Activated CD8-positive, alpha-beta T cell treated with anti-CD3 and anti-CD28 coated beads, Interleukin-2, amount 10 ng/mL, durations not matched to agents 7 days and 5 days (primary cell): ENCODE measurements at regions not wholly inside any gene's neighbourhood (a gene's known extent, or its start where the extent isn't known, plus 50 kb on each side); places are given as distances from the start of the nearest gene placed in this dataset.
"Not testable (repeated sequence)": the region's sequence is repeated elsewhere in the genome, so short reads cannot be mapped to it uniquely, and the experiment has no call there.

Source experiments
- ATAC-seq: fragments of 150-1000 bp; cut with Tn5 transposase; one replicate; pipeline ENCODE4 v1.10.0; 2021; ENCODE audit warnings: moderate library complexity
- CTCF ChIA-PET: fragments of 350-600 bp; sonication (Branson Sonifier 250); formaldehyde crosslinking; loops from one replicate; lab custom pipeline; 2021; ENCODE audit warnings: antibody characterized with exemption; lab: Charles Lee
- POLR2A ChIA-PET: fragments of 350-600 bp; sonication (Branson Sonifier 250); formaldehyde crosslinking; loops from one replicate; lab custom pipeline; 2021; ENCODE audit warnings: antibody characterized with exemption; lab: Charles Lee
- DNase-seq: peaks from one replicate; pipeline ENCODE4 v3.0.0-alpha.2; 2020
- H3K27ac Mint-ChIP-seq: one replicate; pipeline ENCODE4 v1.8.0; 2021; ENCODE audit warnings: mild to moderate bottlenecking, mixed read lengths
- H3K27me3 Mint-ChIP-seq: one replicate; pipeline ENCODE4 v1.8.0; 2021; ENCODE audit warnings: low read depth, mixed read lengths
- H3K36me3 Mint-ChIP-seq: one replicate; pipeline ENCODE4 v1.8.0; 2021; ENCODE audit warnings: low read depth, mixed read lengths
- H3K4me1 Mint-ChIP-seq: one replicate; pipeline ENCODE4 v1.8.0; 2021; ENCODE audit warnings: low read depth, mixed read lengths
- H3K4me3 Mint-ChIP-seq: one replicate; pipeline ENCODE4 v1.8.0; 2021; ENCODE audit warnings: mild to moderate bottlenecking, mixed read lengths
- H3K9me3 Mint-ChIP-seq: one replicate; pipeline ENCODE4 v1.8.0; 2022; ENCODE audit warnings: mixed read lengths; ENCODE audit not compliant: insufficient read depth

DNA sequence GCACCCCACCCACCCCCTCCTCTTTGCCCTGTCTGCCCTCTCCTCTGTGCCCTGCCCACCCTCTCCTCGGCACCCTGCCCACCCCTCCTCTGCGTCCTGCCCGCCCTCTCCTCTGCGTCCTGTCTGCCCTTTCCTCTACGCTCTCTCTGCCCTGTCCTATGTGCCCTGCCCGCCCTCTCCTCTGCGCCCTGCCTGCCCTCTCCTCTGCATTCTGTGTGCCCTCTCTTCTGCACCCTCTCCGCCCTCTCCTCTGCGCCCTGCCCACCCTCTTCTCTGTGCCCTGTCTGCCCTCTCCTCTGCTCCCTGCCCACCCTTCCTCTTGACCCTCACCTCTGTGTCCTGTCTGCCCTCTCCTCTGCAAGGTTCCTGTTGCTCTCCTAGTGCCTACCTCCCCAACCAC is 233.6 kb downstream of the SMAD2 start:
- H3K9me3 Mint-ChIP-seq, result no peaks in the 10 kb centered on the region
- POLR2A ChIA-PET, result no interaction called here
- no peak overlapping the region for H3K4me3 Mint-ChIP-seq
- H3K27me3 Mint-ChIP-seq, result peaks cover 15% of the 10 kb centered on the region
- CTCF ChIA-PET, result no interaction called here
- ATAC-seq (no peak), DNase-seq (no peak)
- no peaks in the 10 kb centered on the region for H3K4me1 Mint-ChIP-seq
- H3K36me3 Mint-ChIP-seq, result no peaks in the 10 kb centered on the region
- no peak overlapping the region for H3K27ac Mint-ChIP-seq

DNA sequence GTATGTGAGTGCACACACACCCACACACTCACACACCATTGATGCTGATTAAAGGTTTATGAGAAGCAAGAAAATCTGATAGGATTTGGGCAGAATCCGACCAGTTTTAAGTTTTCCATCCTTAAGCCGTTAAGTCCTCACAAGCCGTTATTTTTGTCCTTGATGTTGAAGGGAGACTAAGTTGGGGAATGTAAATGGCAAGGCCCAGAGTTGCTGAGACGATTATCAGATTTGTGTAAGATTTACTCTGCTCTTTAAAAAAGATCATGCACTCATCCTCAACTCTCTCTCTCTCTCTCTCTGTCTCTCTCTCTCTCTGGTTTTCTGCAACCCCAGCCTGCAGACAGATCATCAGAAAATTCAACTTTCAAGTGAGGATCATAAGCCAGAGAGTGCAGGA is 238.8 kb downstream of the SMAD2 start:
- no peaks in the 10 kb centered on the region for H3K4me1 Mint-ChIP-seq
- H3K4me3 Mint-ChIP-seq, result no peak overlapping the region
- no peaks in the 10 kb centered on the region for H3K36me3 Mint-ChIP-seq
- no peak for ATAC-seq
- DNase-seq, result no peak
- POLR2A ChIA-PET, result no interaction called here
- no peak overlapping the region for H3K27ac Mint-ChIP-seq
- H3K9me3 Mint-ChIP-seq, result no peaks in the 10 kb centered on the region
- CTCF ChIA-PET, result no interaction called here
- H3K27me3 Mint-ChIP-seq, result peaks cover 15% of the 10 kb centered on the region

DNA sequence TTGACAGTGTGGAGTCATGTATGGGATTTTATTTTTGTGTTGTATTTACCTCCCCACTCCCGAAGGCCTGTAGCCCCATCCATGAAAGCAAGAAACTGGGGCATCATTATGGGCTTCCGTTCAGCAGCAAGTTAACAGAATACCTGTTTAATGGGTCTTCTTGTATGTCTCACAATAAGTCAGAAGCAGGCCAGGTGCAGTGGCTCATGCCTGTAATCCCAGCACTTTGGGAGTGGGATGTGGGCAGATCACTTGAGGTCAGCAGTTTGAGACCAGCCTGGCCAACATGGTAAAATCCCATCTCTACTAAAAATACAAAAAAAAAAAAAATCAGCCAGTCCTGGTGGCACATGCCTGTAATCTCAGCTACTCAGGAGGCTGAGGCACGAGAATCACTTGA is 239.7 kb downstream of the SMAD2 start:
- H3K4me3 Mint-ChIP-seq, POLR2A ChIA-PET, CTCF ChIA-PET, ATAC-seq, H3K9me3 Mint-ChIP-seq, H3K36me3 Mint-ChIP-seq, H3K27ac Mint-ChIP-seq, H3K4me1 Mint-ChIP-seq, H3K27me3 Mint-ChIP-seq, DNase-seq: not testable (repeated sequence)

DNA sequence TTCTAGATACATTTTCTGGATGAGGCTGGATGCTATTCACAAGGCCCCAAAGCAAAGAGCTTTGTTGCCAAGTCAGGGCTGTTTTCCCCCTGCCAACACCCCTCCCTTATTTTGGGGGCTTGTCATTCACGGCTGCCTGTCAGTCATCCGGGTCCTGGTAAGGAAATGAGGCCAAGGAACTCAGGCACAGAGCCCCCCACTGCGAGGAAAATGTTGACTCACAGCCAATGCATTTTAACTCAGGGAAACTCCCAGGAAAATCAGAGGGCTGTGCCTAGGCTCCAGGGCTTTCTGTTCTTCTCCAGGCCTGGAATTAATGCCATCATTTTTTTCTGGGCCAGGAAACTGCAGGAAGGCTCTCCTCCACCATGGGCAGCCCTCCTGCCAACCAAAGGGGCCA is 241.1 kb downstream of the SMAD2 start:
- no peaks in the 10 kb centered on the region for H3K9me3 Mint-ChIP-seq
- ATAC-seq (no peak), DNase-seq (no peak)
- peaks cover 6% of the 10 kb centered on the region for H3K27me3 Mint-ChIP-seq
- H3K4me3 Mint-ChIP-seq, result no peak overlapping the region
- no peaks in the 10 kb centered on the region for H3K4me1 Mint-ChIP-seq
- no peak overlapping the region for H3K27ac Mint-ChIP-seq
- ChIA-PET CTCF (no interaction called here), POLR2A (no interaction called here)
- no peaks in the 10 kb centered on the region for H3K36me3 Mint-ChIP-seq

DNA sequence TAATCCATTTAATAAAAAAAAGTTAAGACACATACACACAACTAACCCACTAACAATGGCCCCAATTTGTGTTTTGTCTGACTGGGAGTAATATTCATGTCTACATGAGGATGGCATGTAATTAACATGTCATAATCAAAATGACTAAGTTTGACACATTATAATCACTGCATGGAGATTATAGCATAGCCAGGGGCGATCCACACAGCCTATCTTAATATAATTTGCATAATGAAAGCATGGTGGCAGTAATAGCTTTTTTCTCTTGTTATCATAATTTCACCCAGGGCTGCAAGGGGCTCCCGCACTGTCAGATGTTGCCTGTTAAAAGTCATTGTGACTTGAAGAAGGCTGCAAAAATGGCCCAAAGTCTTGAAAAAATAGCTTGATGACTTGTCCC is 243.7 kb downstream of the SMAD2 start:
- Mint-ChIP-seq H3K27ac (no peak overlapping the region), H3K27me3 (no peaks in the 10 kb centered on the region), H3K36me3 (no peaks in the 10 kb centered on the region), H3K4me3 (no peak overlapping the region), H3K9me3 (no peaks in the 10 kb centered on the region), H3K4me1 (no peaks in the 10 kb centered on the region)
- ATAC-seq, result no peak
- no peak for DNase-seq
- ChIA-PET POLR2A (no interaction called here), CTCF (no interaction called here)

DNA sequence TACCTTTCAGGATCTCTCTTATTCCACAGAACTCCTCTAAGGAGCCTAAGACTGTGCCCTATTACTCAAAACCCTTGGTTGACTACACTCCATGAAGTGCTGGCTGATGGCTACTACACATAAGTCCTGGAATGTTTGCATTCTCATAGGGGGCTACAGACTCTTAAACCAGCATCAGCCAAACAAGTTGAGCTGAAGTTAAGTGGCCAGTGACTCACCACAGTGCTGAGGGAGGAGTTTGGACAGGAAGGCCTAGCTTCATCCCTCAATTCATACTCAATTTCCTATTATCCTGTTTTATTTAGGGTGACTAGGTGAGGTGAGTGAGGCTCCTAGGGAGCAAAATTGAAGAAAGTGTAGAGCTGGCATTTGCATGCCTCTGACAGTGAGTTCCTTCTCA is 246.7 kb downstream of the SMAD2 start:
- Mint-ChIP-seq H3K27me3 (no peaks in the 10 kb centered on the region), H3K27ac (no peak overlapping the region), H3K4me3 (no peak overlapping the region), H3K4me1 (no peaks in the 10 kb centered on the region), H3K9me3 (no peaks in the 10 kb centered on the region), H3K36me3 (no peaks in the 10 kb centered on the region)
- ChIA-PET CTCF (no interaction called here), POLR2A (no interaction called here)
- ATAC-seq (no peak), DNase-seq (no peak)

DNA sequence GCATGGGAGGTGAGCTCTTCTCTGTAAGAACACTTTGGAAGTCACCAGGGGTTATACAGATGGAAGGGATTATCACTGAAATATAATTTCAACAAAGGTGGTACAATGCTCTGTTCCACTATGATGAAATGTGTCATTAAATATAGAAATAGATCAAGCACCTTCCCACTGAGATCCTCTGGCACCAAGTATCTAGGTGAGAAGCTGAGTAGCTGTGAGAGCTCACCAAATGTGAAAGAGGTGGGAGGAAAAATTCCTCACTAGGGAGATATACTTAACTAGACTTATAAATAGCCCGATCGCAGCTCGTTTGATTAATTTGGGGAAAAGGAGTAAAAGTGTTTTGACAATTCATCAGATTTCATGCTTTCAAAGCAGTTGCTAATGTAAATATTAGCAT is 247.6 kb downstream of the SMAD2 start:
- ATAC-seq (no peak), DNase-seq (no peak)
- Mint-ChIP-seq H3K4me1 (no peaks in the 10 kb centered on the region), H3K36me3 (no peaks in the 10 kb centered on the region), H3K27ac (no peak overlapping the region), H3K27me3 (no peaks in the 10 kb centered on the region), H3K4me3 (no peak overlapping the region), H3K9me3 (no peaks in the 10 kb centered on the region)
- ChIA-PET CTCF (interaction anchor here (1.4 kb wide), 1 partner anchor 66 kb away, joined by 3 read pairs; no protein-coding TSS in a partner anchor), POLR2A (no interaction called here)

DNA sequence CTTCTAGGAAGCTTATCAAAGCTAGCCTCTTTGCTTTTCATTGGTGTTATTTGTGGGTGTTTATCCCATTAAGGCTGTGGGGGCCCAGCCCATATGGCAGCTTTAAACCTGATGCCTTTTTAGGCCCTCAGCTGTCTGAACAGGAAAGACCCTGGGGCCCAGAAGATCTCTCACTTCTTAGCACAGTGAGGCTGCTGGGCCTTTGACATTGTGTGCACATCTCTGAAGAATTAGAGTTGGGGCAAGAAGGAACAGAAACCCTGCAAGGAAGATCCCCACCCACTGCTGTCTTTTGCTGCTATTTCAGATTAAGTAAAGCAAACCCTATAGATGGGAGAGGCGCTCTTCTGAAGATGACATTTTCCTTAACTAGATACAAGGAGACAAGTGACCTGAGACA is 250.0 kb downstream of the SMAD2 start:
- POLR2A ChIA-PET, result no interaction called here
- Mint-ChIP-seq H3K36me3 (no peaks in the 10 kb centered on the region), H3K27ac (no peak overlapping the region), H3K27me3 (no peaks in the 10 kb centered on the region), H3K4me3 (no peak overlapping the region), H3K4me1 (no peaks in the 10 kb centered on the region), H3K9me3 (no peaks in the 10 kb centered on the region)
- DNase-seq (no peak), ATAC-seq (no peak)
- CTCF ChIA-PET, result no interaction called here

DNA sequence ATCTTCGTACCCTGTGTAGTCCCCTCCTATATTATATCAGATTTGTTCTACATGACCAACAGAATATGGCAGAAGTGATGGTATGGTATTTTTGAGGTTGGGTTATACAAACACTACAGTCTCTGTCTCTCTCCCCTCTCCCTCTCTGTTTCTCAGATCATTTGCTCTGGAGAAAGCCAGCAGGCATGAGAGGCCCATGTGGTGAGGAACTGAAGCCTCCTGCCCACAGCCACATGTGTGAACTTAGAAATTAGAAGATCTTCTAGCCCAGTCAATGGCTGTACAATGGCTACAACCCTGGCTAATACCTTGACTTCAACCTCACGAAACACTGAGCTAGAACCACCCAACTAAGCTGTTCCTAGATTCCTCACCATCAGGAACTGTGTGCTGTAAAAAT is 250.6 kb downstream of the SMAD2 start:
- Mint-ChIP-seq H3K4me3 (no peak overlapping the region), H3K27me3 (no peaks in the 10 kb centered on the region), H3K4me1 (no peaks in the 10 kb centered on the region), H3K27ac (no peak overlapping the region), H3K9me3 (no peaks in the 10 kb centered on the region), H3K36me3 (no peaks in the 10 kb centered on the region)
- ChIA-PET CTCF (no interaction called here), POLR2A (no interaction called here)
- ATAC-seq (no peak), DNase-seq (no peak)

DNA sequence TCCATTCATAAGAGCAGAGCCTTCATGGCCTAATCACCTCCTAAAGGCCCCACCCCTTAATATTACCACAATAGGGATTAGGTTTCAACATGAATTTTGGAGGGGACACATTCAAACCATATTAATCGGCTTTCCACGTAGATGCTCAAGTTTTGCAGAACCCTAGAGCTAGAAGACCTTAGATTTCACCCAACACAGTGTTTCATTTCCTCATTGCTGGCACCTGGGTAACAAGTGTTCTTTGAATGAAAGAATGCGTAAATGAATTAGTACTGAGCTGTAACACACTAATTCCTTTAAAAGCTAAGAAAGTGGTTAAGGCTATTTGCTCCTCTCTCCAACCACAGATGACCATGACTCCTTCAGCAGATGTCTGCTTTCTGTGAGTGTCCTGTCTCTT is 252.5 kb downstream of the SMAD2 start:
- Mint-ChIP-seq H3K27ac (no peak overlapping the region), H3K27me3 (no peaks in the 10 kb centered on the region), H3K4me1 (no peaks in the 10 kb centered on the region), H3K9me3 (no peaks in the 10 kb centered on the region), H3K4me3 (no peak overlapping the region), H3K36me3 (no peaks in the 10 kb centered on the region)
- ChIA-PET POLR2A (no interaction called here), CTCF (no interaction called here)
- no peak for DNase-seq
- no peak for ATAC-seq

DNA sequence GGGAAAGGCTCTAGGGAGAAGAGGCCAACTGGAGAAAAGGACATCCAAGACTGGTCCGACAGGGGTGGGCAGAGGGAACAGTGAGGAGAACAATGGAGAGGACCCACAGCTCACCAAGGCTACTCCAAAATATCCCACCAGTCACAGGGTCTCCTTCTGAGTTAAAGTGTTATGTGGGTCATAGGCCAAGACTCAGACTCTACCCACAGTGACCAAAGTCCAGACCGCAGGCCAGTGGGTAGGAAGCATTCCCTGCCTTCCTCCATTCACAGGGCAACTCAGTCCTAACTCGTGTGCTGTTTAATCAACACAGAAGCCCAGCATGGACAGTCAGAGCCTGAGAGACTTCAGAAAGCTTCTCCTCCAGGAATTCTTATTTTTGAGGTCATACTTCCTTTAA is 260.6 kb downstream of the SMAD2 start:
- DNase-seq (no peak), ATAC-seq (no peak)
- H3K9me3 Mint-ChIP-seq, result no peaks in the 10 kb centered on the region
- no peak overlapping the region for H3K27ac Mint-ChIP-seq
- H3K36me3 Mint-ChIP-seq, result no peaks in the 10 kb centered on the region
- H3K4me3 Mint-ChIP-seq, result no peak overlapping the region
- H3K27me3 Mint-ChIP-seq, result peaks cover 8% of the 10 kb centered on the region
- ChIA-PET POLR2A (no interaction called here), CTCF (no interaction called here)
- no peaks in the 10 kb centered on the region for H3K4me1 Mint-ChIP-seq

DNA sequence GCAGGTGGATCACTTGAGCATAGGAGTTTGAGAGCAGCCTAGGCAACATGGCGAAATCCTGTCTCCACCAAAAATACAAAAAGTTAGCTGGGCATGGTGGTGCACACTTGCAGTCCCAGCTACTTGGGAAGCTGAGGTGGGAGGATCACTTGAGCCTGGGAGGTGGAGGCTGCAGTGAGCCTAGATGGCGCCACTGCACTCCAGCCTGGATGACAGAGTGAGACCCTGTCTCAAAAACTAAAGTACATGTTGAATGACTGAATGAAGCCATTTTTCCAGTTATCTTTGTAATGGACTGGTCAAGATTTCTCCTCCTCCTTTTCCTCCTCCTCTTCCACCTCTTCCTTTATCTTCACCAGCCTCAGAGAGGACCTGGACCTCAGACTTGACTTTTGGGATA is 272.0 kb downstream of the SMAD2 start:
- POLR2A ChIA-PET, result no interaction called here

DNA sequence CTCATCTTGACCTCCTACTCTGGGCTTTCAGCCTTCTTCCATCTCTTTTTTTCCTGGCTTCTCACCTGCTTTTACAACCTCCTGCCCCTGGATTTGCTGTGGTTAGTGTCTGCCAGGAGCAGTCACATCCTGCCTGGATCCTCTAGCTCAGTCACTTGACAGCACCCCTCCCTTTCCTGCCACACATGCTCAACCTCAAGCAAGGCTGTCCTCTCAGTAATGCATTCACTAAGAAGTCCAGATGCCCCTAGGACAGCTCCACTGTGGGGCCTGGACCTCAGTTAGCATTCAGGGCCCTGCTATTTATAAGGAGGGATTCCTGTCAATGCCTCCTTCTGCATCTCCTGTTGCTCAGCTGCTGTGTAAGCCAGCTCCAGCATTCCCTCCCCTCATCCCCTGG is 275.5 kb downstream of the SMAD2 start:
- Mint-ChIP-seq H3K27me3 (no peaks in the 10 kb centered on the region), H3K4me1 (no peaks in the 10 kb centered on the region), H3K27ac (no peak overlapping the region), H3K4me3 (no peak overlapping the region), H3K9me3 (peaks cover 4% of the 10 kb centered on the region), H3K36me3 (no peaks in the 10 kb centered on the region)
- CTCF ChIA-PET, result no interaction called here
- DNase-seq (no peak), ATAC-seq (no peak)
- POLR2A ChIA-PET, result interaction anchor here (0.5 kb wide), 1 partner anchor 69 kb away, joined by 4 read pairs; no protein-coding TSS in a partner anchor

More for the DNA sequence above, 272.0 kb downstream of the SMAD2 start:
- DNase-seq, result no peak
- H3K36me3 Mint-ChIP-seq, result no peaks in the 10 kb centered on the region
- H3K27me3 Mint-ChIP-seq, result no peaks in the 10 kb centered on the region
- H3K9me3 Mint-ChIP-seq, result peaks cover 6% of the 10 kb centered on the region
- CTCF ChIA-PET, result no interaction called here
- H3K27ac Mint-ChIP-seq, result no peak overlapping the region
- H3K4me1 Mint-ChIP-seq, result no peaks in the 10 kb centered on the region
- H3K4me3 Mint-ChIP-seq, result no peak overlapping the region
- no peak for ATAC-seq
